IMR-90 (cell line): ENCODE measurements at regions not wholly inside any gene's neighbourhood (a gene's known extent, or its start where the extent isn't known, plus 50 kb on each side); places are given as distances from the start of the nearest gene placed in this dataset.

Source experiments
- ATAC-seq: fragments of 200-7000 bp; cut with Tn5 transposase; 2 replicates; pipeline ENCODE4 v1.9.1; 2020; ENCODE audit warnings: low read depth, mild to moderate bottlenecking, moderate library complexity
- BruUV-seq: library from RNA; stranded (reverse); fragments of 400-500 nt; replicated peaks from 2 replicates; lab custom pipeline; 2021; lab: Mats Ljungman, UMichigan
- CTCF ChIA-PET: fragments of 300-600 bp; formaldehyde crosslinking; extraction: SDS; loops from one replicate; lab custom pipeline; 2021; ENCODE audit warnings: antibody characterized with exemption; lab: Yijun Ruan, JAX
- POLR2A ChIA-PET: fragments of 300-600 bp; sonication (Branson Sonifier 250); formaldehyde crosslinking; loops from one replicate; lab custom pipeline; 2022; ENCODE audit warnings: antibody characterized with exemption; ENCODE audit not compliant: unreplicated experiment; lab: Charles Lee
- DNase-seq: peaks from one replicate; pipeline ENCODE4 v3.0.0; 2013
- H2AFZ ChIP-seq: replicated peaks from 2 replicates; pipeline ENCODE3; 2013; ENCODE audit warnings: low read length, mild to moderate bottlenecking; ENCODE audit not compliant: poor library complexity
- H2AK5ac ChIP-seq: 2 replicates; pipeline ENCODE4 v1.6.1; 2013; ENCODE audit warnings: low read depth, low read length, inconsistent platforms
- H2AK9ac ChIP-seq: replicated peaks from 2 replicates; pipeline ENCODE3; 2013; ENCODE audit warnings: mild to moderate bottlenecking, low read depth, low read length, moderate library complexity; ENCODE audit not compliant: poor library complexity
- H2BK120ac ChIP-seq: 2 replicates; pipeline ENCODE4 v1.6.1; 2013; ENCODE audit warnings: low read depth, low read length, inconsistent platforms
- H2BK15ac ChIP-seq: 3 replicates; pipeline ENCODE4 v1.6.1; 2013; ENCODE audit warnings: low read depth, low read length, inconsistent platforms
- H2BK20ac ChIP-seq: 2 replicates; pipeline ENCODE4 v1.6.1; 2013; ENCODE audit warnings: low read depth, mild to moderate bottlenecking, inconsistent platforms, low read length, moderate library complexity
- H2BK5ac ChIP-seq: 2 replicates; pipeline ENCODE4 v1.6.1; 2013; ENCODE audit warnings: mild to moderate bottlenecking, low read depth, low read length, inconsistent platforms; ENCODE audit not compliant: poor library complexity, severe bottlenecking
- H3K14ac ChIP-seq: replicated peaks from 2 replicates; pipeline ENCODE4 v1.6.1; 2013; ENCODE audit warnings: low read depth, low read length, inconsistent platforms
- H3K18ac ChIP-seq: 2 replicates; pipeline ENCODE4 v1.6.1; 2013; ENCODE audit warnings: low read depth, low read length, control low read depth
- H3K23ac ChIP-seq: 2 replicates; pipeline ENCODE4 v1.6.1; 2013; ENCODE audit warnings: low read depth, low read length, inconsistent platforms
- H3K27ac ChIP-seq: 2 replicates; pipeline ENCODE4 v1.5.1; 2013; ENCODE audit warnings: mild to moderate bottlenecking, control low read depth, low read length; ENCODE audit not compliant: insufficient read depth
- H3K27me3 ChIP-seq: 2 replicates; pipeline ENCODE4 v1.6.1; 2013; ENCODE audit warnings: low read length; ENCODE audit not compliant: control insufficient read depth, insufficient read depth
- H3K36me3 ChIP-seq: 2 replicates; pipeline ENCODE4 v1.6.1; 2013; ENCODE audit warnings: low read length, mixed read lengths; ENCODE audit not compliant: control insufficient read depth, insufficient read depth
- H3K4ac ChIP-seq: 2 replicates; pipeline ENCODE4 v1.6.1; 2013; ENCODE audit warnings: low read depth, low read length, inconsistent platforms
- H3K4me1 ChIP-seq: 2 replicates; pipeline ENCODE4 v1.6.1; 2013; ENCODE audit warnings: low read length, mixed read lengths; ENCODE audit not compliant: control insufficient read depth, insufficient read depth
- H3K4me2 ChIP-seq: 2 replicates; pipeline ENCODE4 v1.6.1; 2013; ENCODE audit warnings: low read depth, mild to moderate bottlenecking, control low read depth, low read length, moderate library complexity
- H3K4me3 ChIP-seq: 2 replicates; pipeline ENCODE4 v1.5.1; 2013; ENCODE audit warnings: low read depth, mild to moderate bottlenecking, control low read depth, low read length, moderate library complexity; ENCODE audit not compliant: insufficient read depth
- H3K56ac ChIP-seq: 2 replicates; pipeline ENCODE4 v1.6.1; 2013; ENCODE audit warnings: low read length, inconsistent platforms; ENCODE audit not compliant: insufficient read depth; ENCODE audit errors: extremely low read depth
- H3K79me1 ChIP-seq, 2 experiments: 2 replicates each; pipeline ENCODE4 v1.6.1; 2013; ENCODE audit warnings: low read length in 2 of 2, inconsistent platforms in 1 of 2, low read depth in 1 of 2
- H3K9ac ChIP-seq: 2 replicates; pipeline ENCODE4 v1.6.1; 2013; ENCODE audit warnings: low read depth, low read length, control low read depth
- H3K9me1 ChIP-seq: 2 replicates; pipeline ENCODE4 v1.6.1; 2013; ENCODE audit warnings: low read length, inconsistent platforms; ENCODE audit not compliant: insufficient read depth
- H3K9me3 ChIP-seq: 2 replicates; pipeline ENCODE4 v1.6.1; 2013; ENCODE audit warnings: low read length; ENCODE audit not compliant: control insufficient read depth, insufficient read depth
- H4K20me1 ChIP-seq: 2 replicates; pipeline ENCODE4 v1.6.1; 2013; ENCODE audit warnings: low read length, inconsistent platforms; ENCODE audit not compliant: insufficient read depth
- H4K5ac ChIP-seq: 2 replicates; pipeline ENCODE4 v1.6.1; 2013; ENCODE audit warnings: mild to moderate bottlenecking, low read depth, low read length, control low read depth
- H4K8ac ChIP-seq, 2 experiments: 2 replicates each; pipeline ENCODE4 v1.6.1; 2013; ENCODE audit warnings: low read depth in 2 of 2, low read length in 2 of 2, control low read depth in 1 of 2, inconsistent platforms in 1 of 2
- H4K91ac ChIP-seq: 2 replicates; pipeline ENCODE4 v1.6.1; 2013; ENCODE audit warnings: low read depth, low read length, inconsistent platforms; ENCODE audit not compliant: insufficient read depth
- BHLHE40 ChIP-seq: fragments of 150-350 bp; IDR thresholded peaks from 2 replicates; pipeline ENCODE4 v1.6.1; 2016; ENCODE audit warnings: mild to moderate bottlenecking, low read depth, low read length
- CEBPB ChIP-seq: IDR thresholded peaks from 2 replicates; pipeline ENCODE4 v1.6.1; 2012; ENCODE audit warnings: low read depth, low read length, improper control_type of control experiment
- CHD1 ChIP-seq: IDR thresholded peaks from 2 replicates; pipeline ENCODE4 v1.6.1; 2012; ENCODE audit warnings: low read depth, low read length, improper control_type of control experiment
- ELK1 ChIP-seq: fragments of 150-350 bp; IDR thresholded peaks from 2 replicates; pipeline ENCODE4 v1.6.1; 2016; ENCODE audit warnings: low read depth, mild to moderate bottlenecking, low read length, moderate library complexity, borderline replicate concordance
- FOS ChIP-seq: fragments of 150-350 bp; IDR thresholded peaks from 2 replicates; pipeline ENCODE4 v1.6.1; 2016; ENCODE audit warnings: low read depth, low read length
- MAFK ChIP-seq: IDR thresholded peaks from 2 replicates; pipeline ENCODE4 v1.6.1; 2012; ENCODE audit warnings: low read depth, low read length, improper control_type of control experiment
- MAZ ChIP-seq: IDR thresholded peaks from 2 replicates; pipeline ENCODE4 v1.6.1; 2012; ENCODE audit warnings: low read depth, mild to moderate bottlenecking, low read length, improper control_type of control experiment, moderate library complexity, borderline replicate concordance
- MXI1 ChIP-seq: IDR thresholded peaks from 2 replicates; pipeline ENCODE4 v1.6.1; 2012; ENCODE audit warnings: low read depth, mild to moderate bottlenecking, low read length, moderate library complexity, borderline replicate concordance
- NFE2L2 ChIP-seq: fragments of 150-350 bp; IDR thresholded peaks from 2 replicates; pipeline ENCODE4 v1.6.1; 2016; ENCODE audit warnings: low read depth, mild to moderate bottlenecking, low read length
- POLR2A ChIP-seq: IDR thresholded peaks from 2 replicates; pipeline ENCODE4 v1.6.1; 2012; ENCODE audit warnings: mild to moderate bottlenecking, low read depth, low read length
- RAD21 ChIP-seq: IDR thresholded peaks from 2 replicates; pipeline ENCODE4 v1.6.1; 2012; ENCODE audit warnings: low read length, improper control_type of control experiment
- RCOR1 ChIP-seq: IDR thresholded peaks from 2 replicates; pipeline ENCODE4 v1.6.1; 2012; ENCODE audit warnings: mild to moderate bottlenecking, low read length, improper control_type of control experiment; ENCODE audit not compliant: insufficient replicate concordance
- RFX5 ChIP-seq: IDR thresholded peaks from 2 replicates; pipeline ENCODE4 v1.8.0; 2012; ENCODE audit warnings: low read depth, mild to moderate bottlenecking, low read length, moderate library complexity
- SMC3 ChIP-seq: fragments of 150-350 bp; IDR thresholded peaks from 2 replicates; pipeline ENCODE4 v1.6.1; 2016; ENCODE audit warnings: low read depth, mild to moderate bottlenecking, antibody characterized with exemption, low read length, moderate library complexity
- WGBS, 2 experiments: methylation state at CpG; one replicate each; pipeline versions ENCODE4 v1.1.5 to v1.1.7; 2013; ENCODE audit warnings: missing lambda C conversion rate in 2 of 2; ENCODE audit not compliant: insufficient read length in 1 of 2; ENCODE audit errors: extremely low coverage in 2 of 2; 5-methylcytosine and 5-hydroxymethylcytosine counted together
- dilution Hi-C: fragments of 300-500 bp; cut with HindIII; formaldehyde crosslinking; loops from one replicate; pipeline ENCODE4 v1.14.3; 2018; ENCODE audit warnings: low sequenced_read_pairs; ENCODE audit not compliant: unreplicated experiment
- in situ Hi-C: fragments of 300-500 bp; cut with MboI; formaldehyde crosslinking; loops from 3 replicates; pipeline ENCODE4 v1.14.3; 2019; ENCODE audit warnings: low sequenced_read_pairs, inconsistent platforms, mixed read lengths
- intact Hi-C: fragments of 100-400 bp; cut with micrococcal nuclease; formaldehyde crosslinking; loops from 2 replicates; pipeline ENCODE4 v1.10.0; 2022
- TF ChIP-seq, protein P1 (sequence below): fragments of 150-350 bp; IDR thresholded peaks from 2 replicates; pipeline ENCODE4 v1.6.1; 2017; ENCODE audit warnings: mild to moderate bottlenecking, antibody characterized with exemption, low read length, low read depth
- TF ChIP-seq, protein P2 (sequence below): conservative IDR thresholded peaks from 2 replicates; pipeline ENCODE4 v1.5.1; 2012; ENCODE audit warnings: mild to moderate bottlenecking, low read depth, low read length, improper control_type of control experiment

DNA sequence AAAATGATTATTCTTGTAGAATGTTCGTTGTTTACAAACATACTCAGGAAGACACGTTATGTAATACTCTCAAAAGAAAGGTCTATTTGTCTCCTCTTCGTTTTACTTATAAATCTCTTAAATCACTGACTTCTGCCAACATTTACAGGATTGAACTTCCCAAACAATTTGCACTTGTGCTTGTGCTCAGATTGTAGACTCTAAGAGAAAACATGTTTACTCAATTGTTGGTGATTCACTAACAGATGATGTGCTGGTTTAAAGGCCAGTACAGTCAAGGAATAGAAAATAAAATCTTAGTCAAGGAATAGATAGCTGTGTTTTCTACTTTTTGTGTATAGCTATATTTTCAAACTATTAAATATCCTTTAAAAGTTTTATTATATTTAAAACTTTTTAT is 172.8 kb downstream of the GJA1 start:
- in situ Hi-C loops, result no loop called here
- Histone ChIP-seq H4K5ac (no peak overlapping the region), H2BK5ac (no peak overlapping the region), H4K8ac (no peak overlapping the region), H4K91ac (no peak overlapping the region), H3K27ac (no peak overlapping the region), H2BK15ac (no peak overlapping the region), H3K56ac (no peak overlapping the region), H2AK5ac (no peak overlapping the region), H3K14ac (no peak overlapping the region), H3K79me1 (no peaks in the 10 kb centered on the region), H2AFZ (no peak overlapping the region), H2BK20ac (no peak overlapping the region), H2AK9ac (no peak overlapping the region), H3K18ac (no peak overlapping the region), H3K9ac (no peak overlapping the region), H4K20me1 (no peaks in the 10 kb centered on the region), H2BK120ac (no peak overlapping the region), H3K4me3 (no peak overlapping the region), H3K27me3 (no peaks in the 10 kb centered on the region), H3K4ac (no peak overlapping the region), H3K36me3 (no peaks in the 10 kb centered on the region), H3K9me1 (no peaks in the 10 kb centered on the region; the same call in 1 of the 2 replicates), H3K9me3 (no peaks in the 10 kb centered on the region), H3K4me1 (no peaks in the 10 kb centered on the region), H3K4me2 (no peak overlapping the region), H3K23ac (no peak overlapping the region)
- intact Hi-C loops, result no loop called here
- no CpG with 5 or more reads among the region's 3 CpGs for WGBS, 2 experiments
- ATAC-seq (peak; percentile 90), DNase-seq (peak; percentile 64)
- ChIA-PET CTCF (no interaction called here), POLR2A (no interaction called here)
- BruUV-seq, result no TSS peak
- dilution Hi-C loops, result no loop called here
- TF ChIP-seq RFX5 (no peak), SMC3 (no peak), POLR2A (no peak), FOS (no peak), MAFK (no peak), ELK1 (no peak), NFE2L2 (no peak), MXI1 (no peak), BHLHE40 (no peak), RAD21 (no peak), CHD1 (no peak), CEBPB (no peak), MAZ (no peak), RCOR1 (no peak)
- TF ChIP-seq, protein P1, sequence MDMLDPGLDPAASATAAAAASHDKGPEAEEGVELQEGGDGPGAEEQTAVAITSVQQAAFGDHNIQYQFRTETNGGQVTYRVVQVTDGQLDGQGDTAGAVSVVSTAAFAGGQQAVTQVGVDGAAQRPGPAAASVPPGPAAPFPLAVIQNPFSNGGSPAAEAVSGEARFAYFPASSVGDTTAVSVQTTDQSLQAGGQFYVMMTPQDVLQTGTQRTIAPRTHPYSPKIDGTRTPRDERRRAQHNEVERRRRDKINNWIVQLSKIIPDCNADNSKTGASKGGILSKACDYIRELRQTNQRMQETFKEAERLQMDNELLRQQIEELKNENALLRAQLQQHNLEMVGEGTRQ, result no peak
- TF ChIP-seq, protein P2, sequence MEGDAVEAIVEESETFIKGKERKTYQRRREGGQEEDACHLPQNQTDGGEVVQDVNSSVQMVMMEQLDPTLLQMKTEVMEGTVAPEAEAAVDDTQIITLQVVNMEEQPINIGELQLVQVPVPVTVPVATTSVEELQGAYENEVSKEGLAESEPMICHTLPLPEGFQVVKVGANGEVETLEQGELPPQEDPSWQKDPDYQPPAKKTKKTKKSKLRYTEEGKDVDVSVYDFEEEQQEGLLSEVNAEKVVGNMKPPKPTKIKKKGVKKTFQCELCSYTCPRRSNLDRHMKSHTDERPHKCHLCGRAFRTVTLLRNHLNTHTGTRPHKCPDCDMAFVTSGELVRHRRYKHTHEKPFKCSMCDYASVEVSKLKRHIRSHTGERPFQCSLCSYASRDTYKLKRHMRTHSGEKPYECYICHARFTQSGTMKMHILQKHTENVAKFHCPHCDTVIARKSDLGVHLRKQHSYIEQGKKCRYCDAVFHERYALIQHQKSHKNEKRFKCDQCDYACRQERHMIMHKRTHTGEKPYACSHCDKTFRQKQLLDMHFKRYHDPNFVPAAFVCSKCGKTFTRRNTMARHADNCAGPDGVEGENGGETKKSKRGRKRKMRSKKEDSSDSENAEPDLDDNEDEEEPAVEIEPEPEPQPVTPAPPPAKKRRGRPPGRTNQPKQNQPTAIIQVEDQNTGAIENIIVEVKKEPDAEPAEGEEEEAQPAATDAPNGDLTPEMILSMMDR, result no peak
